Esophagus squamous epithelium (tissue), 5 donors: ENCODE measurements at regions not wholly inside any gene's neighbourhood (a gene's known extent, or its start where the extent isn't known, plus 50 kb on each side); places are given as distances from the start of the nearest gene placed in this dataset.
"Not testable (repeated sequence)": the region's sequence is repeated elsewhere in the genome, so short reads cannot be mapped to it uniquely, and the experiment has no call there.

Experiments used
- DNase-seq: peaks from one replicate; lab custom pipeline; 2025; lab: John Stamatoyannopoulos, UW
- H3K27ac ChIP-seq, 4 donors: fragments of 200-600 bp; sonication (generic); one replicate each; pipeline ENCODE4 v1.5.1; 2016 to 2019; ENCODE audit warnings: mild to moderate bottlenecking in 1 of 4
- H3K27me3 ChIP-seq, 4 donors: fragments of 200-600 bp; sonication (generic); 1 replicate in 3 of 4; 2 replicates in 1 of 4; pipeline versions ENCODE4 v1.5.1 to v1.6.0; 2017 to 2021; ENCODE audit warnings: antibody characterized with exemption in 1 of 4
- H3K36me3 ChIP-seq, 3 donors: fragments of 200-600 bp; sonication (generic); one replicate each; pipeline ENCODE4 v1.5.1; 2016 to 2019
- H3K4me1 ChIP-seq, 3 donors: fragments of 200-600 bp; sonication (generic); one replicate each; pipeline ENCODE4 v1.5.1; 2017 to 2019
- H3K4me3 ChIP-seq, 4 donors: fragments of 200-600 bp; sonication (generic); 1 replicate in 3 of 4; 2 replicates in 1 of 4; pipeline ENCODE4 v1.5.1; 2016 to 2019; ENCODE audit warnings: mild to moderate bottlenecking in 2 of 4, moderate library complexity in 1 of 4
- H3K9me3 ChIP-seq, 3 donors: fragments of 200-600 bp; sonication (generic); one replicate each; pipeline ENCODE4 v1.5.1; 2016 to 2019
- CTCF ChIP-seq, 6 experiments: fragments of 450-650 bp in 4 of 6; fragments of 200-600 bp in 2 of 6; sonication (generic) in 2 of 6; IDR thresholded peaks; one replicate each; pipeline ENCODE4 v1.5.1; 2016 to 2019; ENCODE audit warnings: antibody characterized with exemption in 6 of 6, mild to moderate bottlenecking in 4 of 6, moderate library complexity in 4 of 6
- POLR2A ChIP-seq, 4 donors: fragments of 450-650 bp; IDR thresholded peaks; one replicate each; pipeline ENCODE4 v1.6.1; 2017; ENCODE audit warnings: antibody characterized with exemption in 4 of 4, mild to moderate bottlenecking in 4 of 4, moderate library complexity in 3 of 4
- WGBS, 2 donors: methylation state at CpG; one replicate each; pipeline ENCODE4 v1.1.5; 2018; 5-methylcytosine and 5-hydroxymethylcytosine counted together
- intact Hi-C: fragments of 100-400 bp; cut with DNase I; formaldehyde crosslinking; loops from one replicate; pipeline ENCODE4 v1.15.0; 2022
- donor health status: DM: yes; HTN: yes; CAD: no.

DNA sequence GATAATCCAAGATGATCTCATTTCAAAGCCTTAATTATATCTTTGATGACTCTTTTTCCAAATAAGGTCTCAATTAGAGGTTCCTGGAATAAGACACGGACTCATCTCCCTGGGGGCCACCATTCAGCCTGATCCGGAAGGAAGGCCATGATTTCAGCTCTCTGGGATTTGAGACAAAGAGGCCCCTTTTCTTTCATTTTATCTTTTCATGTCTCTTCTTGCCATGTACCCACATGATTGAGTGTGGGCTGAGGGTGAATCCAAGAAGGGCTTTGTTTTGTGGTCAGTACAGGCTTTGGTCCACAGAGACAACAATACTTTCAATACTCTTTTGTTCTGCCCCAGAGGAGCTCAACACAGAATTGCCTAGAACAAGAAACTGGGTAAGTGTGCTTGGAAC lies 261.2 kb downstream of the TRIML1 start:
- DNase-seq: no peak
- no peak for TF ChIP-seq CTCF (IDR thresholded peaks at IDR 0.05)
- no peak for TF ChIP-seq POLR2A (IDR thresholded peaks at IDR 0.05)
- no peaks in the 10 kb centered on the region for H3K27me3 ChIP-seq
- no peaks in the 10 kb centered on the region for H3K36me3 ChIP-seq
- H3K9me3 ChIP-seq: no peaks in the 10 kb centered on the region
- H3K27ac ChIP-seq: no peak overlapping the region
- H3K4me1 ChIP-seq: no peaks in the 10 kb centered on the region
- WGBS, 2 donors: 10 to 17% methylated on average over 2 of the region's 2 CpGs
- H3K4me3 ChIP-seq: no peak overlapping the region
- intact Hi-C loops: no loop called here

DNA sequence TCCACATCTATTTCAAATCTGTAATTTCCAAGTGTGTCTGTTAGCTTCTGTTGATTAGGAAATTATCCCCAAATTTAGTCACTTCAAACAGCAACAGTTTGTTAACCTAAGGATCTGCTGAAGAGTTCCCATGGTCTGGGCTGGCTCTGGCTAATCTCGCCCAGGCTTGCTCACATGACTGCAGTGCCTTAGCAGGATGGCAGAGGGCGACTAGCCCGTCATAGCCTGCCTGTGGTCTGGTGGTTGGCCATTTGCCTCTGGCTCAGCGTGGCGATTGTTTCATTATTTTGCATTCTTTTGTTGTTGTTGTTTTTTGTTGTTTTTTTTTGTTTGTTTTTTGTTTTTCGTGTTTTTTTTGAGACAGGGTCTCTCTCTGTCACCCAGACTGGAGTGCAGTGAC lies 264.0 kb downstream of the TRIML1 start:
- DNase-seq: no peak
- Histone ChIP-seq H3K27me3 (no peaks in the 10 kb centered on the region), H3K36me3 (no peaks in the 10 kb centered on the region), H3K27ac (no peak overlapping the region), H3K9me3 (no peaks in the 10 kb centered on the region), H3K4me1 (no peaks in the 10 kb centered on the region), H3K4me3 (no peak overlapping the region)
- intact Hi-C loops: no loop called here
- WGBS, 2 donors: 45 to 54% methylated on average over 5 to 6 of the region's 6 CpGs
- TF ChIP-seq POLR2A (IDR thresholded peaks at IDR 0.05): no peak
- peak in 1 of 6 experiments; percentile 11 for TF ChIP-seq CTCF (IDR thresholded peaks at IDR 0.05)

DNA sequence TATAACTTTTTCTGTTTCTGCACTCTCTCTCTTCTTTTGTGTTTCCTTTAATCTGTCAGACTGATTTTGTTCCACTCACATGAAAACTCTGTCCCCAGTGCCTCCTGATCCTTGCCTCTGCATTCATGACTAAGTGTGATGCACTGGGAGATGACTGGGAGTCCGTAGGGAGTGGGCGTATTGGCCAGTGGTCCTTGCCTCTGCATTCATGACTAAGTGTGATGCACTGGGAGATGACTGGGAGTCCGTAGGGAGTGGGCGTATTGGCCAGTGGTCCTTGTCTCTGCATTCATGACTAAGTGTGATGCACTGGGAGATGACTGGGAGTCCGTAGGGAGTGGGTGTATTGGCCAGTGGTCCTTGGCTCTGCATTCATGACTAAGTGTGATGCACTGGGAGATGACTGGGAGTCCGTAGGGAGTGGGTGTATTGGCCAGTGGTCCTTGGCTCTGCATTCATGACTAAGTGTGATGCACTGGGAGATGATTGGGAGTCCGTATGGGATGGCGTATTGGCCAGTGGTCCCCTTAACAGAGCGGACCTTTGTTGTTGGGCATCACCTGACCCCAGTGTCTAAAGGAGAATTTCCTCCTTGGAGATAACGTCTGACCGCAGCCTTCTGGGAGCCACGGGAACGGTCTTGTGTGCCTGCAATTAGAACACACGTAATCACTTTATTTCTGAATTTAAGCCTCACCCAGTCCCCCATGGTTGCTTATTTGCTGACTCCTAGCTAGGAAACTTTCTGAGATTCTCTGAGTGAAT lies 266.0 kb downstream of the TRIML1 start:
- DNase-seq, intact Hi-C loops, H3K9me3 ChIP-seq, H3K27me3 ChIP-seq, H3K4me1 ChIP-seq, H3K4me3 ChIP-seq, H3K36me3 ChIP-seq, H3K27ac ChIP-seq: not testable (repeated sequence)
- 69 to 76% methylated on average over 11 to 14 of the region's 14 CpGs for WGBS, 2 donors

DNA sequence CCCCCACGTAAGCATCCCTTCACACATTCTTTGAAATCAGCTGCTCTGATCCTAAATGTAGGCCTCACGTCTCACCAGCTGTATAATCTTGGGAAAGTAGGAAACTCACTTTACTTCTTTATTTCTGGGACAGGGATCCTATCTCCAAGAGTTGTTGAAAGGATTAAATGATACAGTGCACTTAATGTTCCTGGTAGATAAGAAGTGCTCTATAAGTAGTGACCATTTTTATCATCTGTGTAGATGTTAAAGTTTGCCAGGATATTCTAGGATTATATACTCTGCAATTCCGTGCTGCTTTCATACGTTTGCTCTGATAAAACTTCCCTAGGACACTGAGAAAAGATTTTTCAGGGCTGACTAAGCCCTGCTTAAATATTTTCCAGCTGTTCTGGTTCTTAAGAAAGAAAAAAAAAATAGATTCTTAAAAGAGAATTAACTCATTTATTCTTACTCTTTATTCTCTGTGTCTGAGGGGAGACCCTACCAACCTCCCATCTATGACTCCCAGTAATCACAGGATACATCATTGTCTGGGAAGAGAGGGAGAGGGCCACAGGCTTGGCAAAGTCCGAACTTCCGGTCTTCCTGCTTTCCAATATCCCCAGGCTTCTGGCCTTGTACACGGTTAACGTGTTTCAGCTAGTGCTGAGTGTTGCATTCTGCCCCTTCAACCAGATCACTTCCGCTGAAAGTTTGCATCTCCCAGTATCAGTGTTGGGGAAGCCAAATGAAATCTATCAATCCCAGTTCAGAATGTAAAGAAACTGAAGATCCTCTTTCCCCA lies 269.2 kb downstream of the TRIML1 start:
- intact Hi-C loops: no loop called here
- Histone ChIP-seq H3K27ac (no peak overlapping the region), H3K4me3 (no peak overlapping the region), H3K36me3 (no peaks in the 10 kb centered on the region), H3K27me3 (no peaks in the 10 kb centered on the region), H3K9me3 (peaks cover 0 to 6% (median 0%) of the 10 kb centered on the region in 3 donors), H3K4me1 (no peaks in the 10 kb centered on the region)
- DNase-seq: no peak
- no peak for TF ChIP-seq POLR2A (IDR thresholded peaks at IDR 0.05)
- no peak for TF ChIP-seq CTCF (IDR thresholded peaks at IDR 0.05)
- 40 to 44% methylated on average over 9 of the region's 9 CpGs for WGBS, 2 donors

GRCh38 chr4:188409851-188410250 lies 270.6 kb downstream of the TRIML1 start:
- Histone ChIP-seq H3K4me1 (no peaks in the 10 kb centered on the region), H3K27ac (no peak overlapping the region), H3K9me3 (peaks cover 0 to 6% (median 0%) of the 10 kb centered on the region in 3 donors), H3K27me3 (no peaks in the 10 kb centered on the region), H3K4me3 (no peak overlapping the region), H3K36me3 (no peaks in the 10 kb centered on the region)
- intact Hi-C loops: no loop called here
- no peak for TF ChIP-seq POLR2A (IDR thresholded peaks at IDR 0.05)
- TF ChIP-seq CTCF (IDR thresholded peaks at IDR 0.05): no peak
- no peak for DNase-seq
- 89 to 90% methylated on average over 6 of the region's 6 CpGs for whole genome bisulfite sequencing, 2 donors
